ENCODE measurements at regions not wholly inside any gene's neighbourhood (a gene's known extent, or its start where the extent isn't known, plus 50 kb on each side); places are given as distances from the start of the nearest gene placed in this dataset.

- no peak overlapping the region for H2AFZ ChIP-seq (ENCODE audit: low read length)
These were observed 61.3 kb upstream of the BRD7 start for GRCh38 chr16:50430076-50430475.

GRCh38 chr16:50428742-50429141 lies 60.0 kb upstream of the BRD7 start:
- Histone ChIP-seq H2AFZ (ENCODE audit: low read length) (no peak overlapping the region), H3K9me3 (ENCODE audit: low read length) (no peaks in the 10 kb centered on the region), H3K27ac (ENCODE audit: low read length) (no peak overlapping the region), H3K27me3 (ENCODE audit: low read length) (no peaks in the 10 kb centered on the region), H3K4me3 (ENCODE audit: low read length) (no peak overlapping the region), H3K9me2 (replicated peaks; ENCODE audit: insufficient read depth, low read length) (no peaks in the 10 kb centered on the region), H3K4me2 (ENCODE audit: low read depth, low read length, poor library complexity, severe bottlenecking) (no peak overlapping the region), H3K9ac (ENCODE audit: low read length) (no peak overlapping the region), H3K36me3 (ENCODE audit: insufficient read depth, low read length) (no peaks in the 10 kb centered on the region), H3K79me2 (ENCODE audit: low read length) (no peaks in the 10 kb centered on the region), H4K20me1 (ENCODE audit: insufficient read depth, low read depth, low read length) (no peaks in the 10 kb centered on the region), H3K4me1 (ENCODE audit: low read length) (no peaks in the 10 kb centered on the region)
- no peak for DNase-seq

More at GRCh38 chr16:50430076-50430475, 61.3 kb upstream of the BRD7 start:
- no peak for DNase-seq
- Histone ChIP-seq H3K36me3 (ENCODE audit: insufficient read depth, low read length) (no peaks in the 10 kb centered on the region), H3K4me3 (ENCODE audit: low read length) (no peak overlapping the region), H3K9me3 (ENCODE audit: low read length) (no peaks in the 10 kb centered on the region), H3K4me2 (ENCODE audit: low read depth, low read length, poor library complexity, severe bottlenecking) (no peak overlapping the region), H4K20me1 (ENCODE audit: insufficient read depth, low read depth, low read length) (no peaks in the 10 kb centered on the region), H3K27ac (ENCODE audit: low read length) (no peak overlapping the region), H3K79me2 (ENCODE audit: low read length) (no peaks in the 10 kb centered on the region), H3K27me3 (ENCODE audit: low read length) (no peaks in the 10 kb centered on the region), H3K4me1 (ENCODE audit: low read length) (no peaks in the 10 kb centered on the region), H3K9me2 (replicated peaks; ENCODE audit: insufficient read depth, low read length) (no peaks in the 10 kb centered on the region), H3K9ac (ENCODE audit: low read length) (no peak overlapping the region)

DNA sequence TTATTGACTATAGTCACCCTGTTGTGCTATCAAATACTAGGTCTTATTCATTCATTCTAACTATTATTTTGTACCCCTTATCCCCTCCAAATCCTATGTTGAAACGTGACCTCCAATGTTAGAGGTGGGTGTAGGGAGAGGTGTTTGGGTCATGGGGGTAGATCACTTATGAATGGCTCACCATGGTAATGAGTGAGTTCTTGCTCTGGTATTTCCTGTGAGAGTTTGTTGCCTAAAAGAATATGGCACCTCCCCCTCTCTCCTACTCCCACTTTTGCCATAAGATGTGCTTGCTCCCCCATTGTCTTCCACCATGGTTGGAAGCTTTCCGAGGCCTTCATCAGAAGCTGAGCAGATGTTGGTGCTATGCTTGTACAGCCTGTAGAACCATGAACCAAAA lies 59.3 kb upstream of the BRD7 start:
- Histone ChIP-seq H3K36me3 (ENCODE audit: insufficient read depth, low read length) (no peaks in the 10 kb centered on the region), H3K9me2 (replicated peaks; ENCODE audit: insufficient read depth, low read length) (no peaks in the 10 kb centered on the region), H3K4me2 (ENCODE audit: low read depth, low read length, poor library complexity, severe bottlenecking) (no peak overlapping the region), H3K79me2 (ENCODE audit: low read length) (no peaks in the 10 kb centered on the region), H2AFZ (ENCODE audit: low read length) (no peak overlapping the region), H3K9me3 (ENCODE audit: low read length) (no peaks in the 10 kb centered on the region), H3K27ac (ENCODE audit: low read length) (no peak overlapping the region), H3K27me3 (ENCODE audit: low read length) (no peaks in the 10 kb centered on the region), H3K9ac (ENCODE audit: low read length) (no peak overlapping the region), H3K4me3 (ENCODE audit: low read length) (no peak overlapping the region), H3K4me1 (ENCODE audit: low read length) (no peaks in the 10 kb centered on the region), H4K20me1 (ENCODE audit: insufficient read depth, low read depth, low read length) (no peaks in the 10 kb centered on the region)
- no peak for DNase-seq

- DNase-seq = no peak
- no peaks in the 10 kb centered on the region for H3K4me1 ChIP-seq (ENCODE audit: low read length)
- H3K9me3 ChIP-seq (ENCODE audit: low read length) = no peaks in the 10 kb centered on the region
- H3K36me3 ChIP-seq (ENCODE audit: insufficient read depth, low read length) = no peaks in the 10 kb centered on the region
- no peak overlapping the region for H3K4me2 ChIP-seq (ENCODE audit: low read depth, low read length, poor library complexity, severe bottlenecking)
- no peak overlapping the region for H2AFZ ChIP-seq (ENCODE audit: low read length)
- no peaks in the 10 kb centered on the region for H3K79me2 ChIP-seq (ENCODE audit: low read length)
- no peak overlapping the region for H3K27ac ChIP-seq (ENCODE audit: low read length)
- H4K20me1 ChIP-seq (ENCODE audit: insufficient read depth, low read depth, low read length) = no peaks in the 10 kb centered on the region
- no peaks in the 10 kb centered on the region for H3K27me3 ChIP-seq (ENCODE audit: low read length)
- no peaks in the 10 kb centered on the region for H3K9me2 ChIP-seq (replicated peaks; ENCODE audit: insufficient read depth, low read length)
- no peak overlapping the region for H3K4me3 ChIP-seq (ENCODE audit: low read length)
- no peak overlapping the region for H3K9ac ChIP-seq (ENCODE audit: low read length)
These were observed 58.3 kb upstream of the BRD7 start for GRCh38 chr16:50427107-50427506.

DNA sequence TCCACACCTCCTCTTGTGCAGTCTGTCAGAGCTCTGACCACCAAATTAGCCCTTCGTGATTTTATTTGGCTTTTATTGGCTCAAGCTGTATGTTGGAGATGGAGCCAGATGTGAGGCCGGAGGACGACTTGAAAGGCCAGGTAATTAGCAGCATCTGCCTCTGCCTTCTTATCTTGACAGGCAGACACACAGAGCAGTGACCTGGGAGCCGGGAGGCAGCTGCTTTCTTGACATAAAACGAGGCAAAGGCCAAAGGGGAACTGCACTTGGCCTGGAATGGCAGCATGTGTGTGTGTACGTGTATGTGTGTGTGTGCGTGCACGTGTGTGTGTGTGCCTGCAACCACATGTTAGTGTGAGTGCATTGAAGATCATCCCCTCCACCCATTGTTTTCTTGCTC lies 56.9 kb upstream of the BRD7 start:
- no peak overlapping the region for H2AFZ ChIP-seq (ENCODE audit: low read length)
- H3K27ac ChIP-seq (ENCODE audit: low read length) = no peak overlapping the region
- no peak overlapping the region for H3K9ac ChIP-seq (ENCODE audit: low read length)
- H3K9me3 ChIP-seq (ENCODE audit: low read length) = no peaks in the 10 kb centered on the region
- H3K36me3 ChIP-seq (ENCODE audit: insufficient read depth, low read length) = no peaks in the 10 kb centered on the region
- no peaks in the 10 kb centered on the region for H4K20me1 ChIP-seq (ENCODE audit: insufficient read depth, low read depth, low read length)
- H3K79me2 ChIP-seq (ENCODE audit: low read length) = no peaks in the 10 kb centered on the region
- DNase-seq = no peak
- no peaks in the 10 kb centered on the region for H3K9me2 ChIP-seq (replicated peaks; ENCODE audit: insufficient read depth, low read length)
- H3K27me3 ChIP-seq (ENCODE audit: low read length) = no peaks in the 10 kb centered on the region
- H3K4me1 ChIP-seq (ENCODE audit: low read length) = no peaks in the 10 kb centered on the region
- no peak overlapping the region for H3K4me2 ChIP-seq (ENCODE audit: low read depth, low read length, poor library complexity, severe bottlenecking)
- H3K4me3 ChIP-seq (ENCODE audit: low read length) = no peak overlapping the region

DNA sequence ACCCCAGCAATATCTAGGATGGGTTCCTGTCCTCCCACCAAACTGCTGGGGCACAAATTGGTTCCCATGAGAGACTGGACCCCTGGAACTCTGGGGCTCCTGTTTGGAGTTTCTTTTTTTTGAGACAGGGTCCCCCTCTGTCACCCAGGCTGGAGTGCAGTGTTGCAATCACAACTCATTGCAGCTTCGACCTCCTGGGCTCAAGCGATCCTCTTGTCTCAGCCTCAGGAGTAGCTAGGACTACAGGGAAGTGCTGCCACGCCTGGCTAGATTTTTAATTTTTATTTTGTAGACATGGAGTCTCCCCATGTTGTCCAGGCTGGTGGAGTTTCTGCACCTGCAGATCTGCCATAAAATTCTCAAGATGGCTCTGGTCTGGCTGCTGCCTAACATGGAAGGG lies 56.3 kb upstream of the BRD7 start:
- Histone ChIP-seq H3K9me2 (replicated peaks; ENCODE audit: insufficient read depth, low read length) (no peaks in the 10 kb centered on the region), H4K20me1 (ENCODE audit: insufficient read depth, low read depth, low read length) (no peaks in the 10 kb centered on the region), H3K27me3 (ENCODE audit: low read length) (no peaks in the 10 kb centered on the region), H3K4me3 (ENCODE audit: low read length) (no peak overlapping the region), H3K36me3 (ENCODE audit: insufficient read depth, low read length) (no peaks in the 10 kb centered on the region), H3K27ac (ENCODE audit: low read length) (no peak overlapping the region), H3K9ac (ENCODE audit: low read length) (no peak overlapping the region), H3K9me3 (ENCODE audit: low read length) (0 out of 2 replicates have a peak, but pooled peaks cover 2% of the 10 kb centered on the region), H2AFZ (ENCODE audit: low read length) (no peak overlapping the region), H3K4me1 (ENCODE audit: low read length) (no peaks in the 10 kb centered on the region), H3K79me2 (ENCODE audit: low read length) (no peaks in the 10 kb centered on the region), H3K4me2 (ENCODE audit: low read depth, low read length, poor library complexity, severe bottlenecking) (no peak overlapping the region)
- no peak for DNase-seq

- no peaks in the 10 kb centered on the region for H3K36me3 ChIP-seq (ENCODE audit: insufficient read depth, low read length)
- DNase-seq = no peak
- H3K79me2 ChIP-seq (ENCODE audit: low read length) = no peaks in the 10 kb centered on the region
- H3K9ac ChIP-seq (ENCODE audit: low read length) = no peak overlapping the region
- H3K4me3 ChIP-seq (ENCODE audit: low read length) = no peak overlapping the region
- H2AFZ ChIP-seq (ENCODE audit: low read length) = no peak overlapping the region
- H4K20me1 ChIP-seq (ENCODE audit: insufficient read depth, low read depth, low read length) = no peaks in the 10 kb centered on the region
- no peaks in the 10 kb centered on the region for H3K27me3 ChIP-seq (ENCODE audit: low read length)
- H3K9me2 ChIP-seq (replicated peaks; ENCODE audit: insufficient read depth, low read length) = no peaks in the 10 kb centered on the region
- H3K4me1 ChIP-seq (ENCODE audit: low read length) = no peaks in the 10 kb centered on the region
- H3K9me3 ChIP-seq (ENCODE audit: low read length) = peaks cover 12% of the 10 kb centered on the region
- H3K4me2 ChIP-seq (ENCODE audit: low read depth, low read length, poor library complexity, severe bottlenecking) = no peak overlapping the region
- H3K27ac ChIP-seq (ENCODE audit: low read length) = no peak overlapping the region
These were observed 54.1 kb upstream of the BRD7 start for GRCh38 chr16:50422926-50423325.

DNA sequence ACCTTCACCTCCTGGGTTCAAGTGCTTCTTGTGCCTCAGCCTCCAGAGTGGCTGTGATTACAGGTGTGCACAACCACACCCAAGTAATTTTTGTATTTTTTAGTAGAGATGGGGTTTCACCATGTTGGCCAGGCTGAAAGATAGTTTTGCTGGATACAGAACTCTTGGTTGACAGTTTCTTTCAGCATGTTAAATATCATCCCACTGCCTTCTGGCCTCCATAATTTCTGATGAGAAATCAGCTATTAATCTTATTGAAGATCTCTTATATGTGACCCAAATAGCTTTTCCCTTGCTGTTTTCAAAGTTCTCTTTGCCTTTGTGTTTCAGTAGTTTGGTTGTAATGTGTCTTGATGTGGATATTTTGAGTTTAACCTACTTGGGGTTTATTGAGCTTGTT lies 50.3 kb upstream of the BRD7 start:
- DNase-seq = no peak
- Histone ChIP-seq H3K27ac (ENCODE audit: low read length) (no peak overlapping the region), H3K4me2 (ENCODE audit: low read depth, low read length, poor library complexity, severe bottlenecking) (no peak overlapping the region), H3K27me3 (ENCODE audit: low read length) (no peaks in the 10 kb centered on the region), H3K79me2 (ENCODE audit: low read length) (no peaks in the 10 kb centered on the region), H3K36me3 (ENCODE audit: insufficient read depth, low read length) (no peaks in the 10 kb centered on the region), H3K4me3 (ENCODE audit: low read length) (no peak overlapping the region), H4K20me1 (ENCODE audit: insufficient read depth, low read depth, low read length) (no peaks in the 10 kb centered on the region), H3K9me2 (replicated peaks; ENCODE audit: insufficient read depth, low read length) (no peaks in the 10 kb centered on the region), H3K9me3 (ENCODE audit: low read length) (peaks cover 28% of the 10 kb centered on the region), H2AFZ (ENCODE audit: low read length) (no peak overlapping the region), H3K9ac (ENCODE audit: low read length) (no peak overlapping the region), H3K4me1 (ENCODE audit: low read length) (no peaks in the 10 kb centered on the region)

Measured in Karpas-422 (cell line).